IMR-90 (cell line): ENCODE measurements at regions not wholly inside any gene's neighbourhood (a gene's known extent, or its start where the extent isn't known, plus 50 kb on each side); places are given as distances from the start of the nearest gene placed in this dataset.

ENCODE experiments used
- ATAC-seq: fragments of 200-7000 bp; cut with Tn5 transposase; 2 replicates; pipeline ENCODE4 v1.9.1; 2020; ENCODE audit warnings: low read depth, mild to moderate bottlenecking, moderate library complexity
- BruUV-seq: library from RNA; stranded (reverse); fragments of 400-500 nt; replicated peaks from 2 replicates; lab custom pipeline; 2021; lab: Mats Ljungman, UMichigan
- CTCF ChIA-PET: fragments of 300-600 bp; formaldehyde crosslinking; extraction: SDS; loops from one replicate; lab custom pipeline; 2021; ENCODE audit warnings: antibody characterized with exemption; lab: Yijun Ruan, JAX
- POLR2A ChIA-PET: fragments of 300-600 bp; sonication (Branson Sonifier 250); formaldehyde crosslinking; loops from one replicate; lab custom pipeline; 2022; ENCODE audit warnings: antibody characterized with exemption; ENCODE audit not compliant: unreplicated experiment; lab: Charles Lee
- DNase-seq: peaks from one replicate; pipeline ENCODE4 v3.0.0; 2013
- H2AFZ ChIP-seq: replicated peaks from 2 replicates; pipeline ENCODE3; 2013; ENCODE audit warnings: low read length, mild to moderate bottlenecking; ENCODE audit not compliant: poor library complexity
- H2AK5ac ChIP-seq: 2 replicates; pipeline ENCODE4 v1.6.1; 2013; ENCODE audit warnings: low read depth, low read length, inconsistent platforms
- H2AK9ac ChIP-seq: replicated peaks from 2 replicates; pipeline ENCODE3; 2013; ENCODE audit warnings: mild to moderate bottlenecking, low read depth, low read length, moderate library complexity; ENCODE audit not compliant: poor library complexity
- H2BK120ac ChIP-seq: 2 replicates; pipeline ENCODE4 v1.6.1; 2013; ENCODE audit warnings: low read depth, low read length, inconsistent platforms
- H2BK15ac ChIP-seq: 3 replicates; pipeline ENCODE4 v1.6.1; 2013; ENCODE audit warnings: low read depth, low read length, inconsistent platforms
- H2BK20ac ChIP-seq: 2 replicates; pipeline ENCODE4 v1.6.1; 2013; ENCODE audit warnings: low read depth, mild to moderate bottlenecking, inconsistent platforms, low read length, moderate library complexity
- H2BK5ac ChIP-seq: 2 replicates; pipeline ENCODE4 v1.6.1; 2013; ENCODE audit warnings: mild to moderate bottlenecking, low read depth, low read length, inconsistent platforms; ENCODE audit not compliant: poor library complexity, severe bottlenecking
- H3K14ac ChIP-seq: replicated peaks from 2 replicates; pipeline ENCODE4 v1.6.1; 2013; ENCODE audit warnings: low read depth, low read length, inconsistent platforms
- H3K18ac ChIP-seq: 2 replicates; pipeline ENCODE4 v1.6.1; 2013; ENCODE audit warnings: low read depth, low read length, control low read depth
- H3K23ac ChIP-seq: 2 replicates; pipeline ENCODE4 v1.6.1; 2013; ENCODE audit warnings: low read depth, low read length, inconsistent platforms
- H3K27ac ChIP-seq: 2 replicates; pipeline ENCODE4 v1.5.1; 2013; ENCODE audit warnings: mild to moderate bottlenecking, control low read depth, low read length; ENCODE audit not compliant: insufficient read depth
- H3K27me3 ChIP-seq: 2 replicates; pipeline ENCODE4 v1.6.1; 2013; ENCODE audit warnings: low read length; ENCODE audit not compliant: control insufficient read depth, insufficient read depth
- H3K36me3 ChIP-seq: 2 replicates; pipeline ENCODE4 v1.6.1; 2013; ENCODE audit warnings: low read length, mixed read lengths; ENCODE audit not compliant: control insufficient read depth, insufficient read depth
- H3K4ac ChIP-seq: 2 replicates; pipeline ENCODE4 v1.6.1; 2013; ENCODE audit warnings: low read depth, low read length, inconsistent platforms
- H3K4me1 ChIP-seq: 2 replicates; pipeline ENCODE4 v1.6.1; 2013; ENCODE audit warnings: low read length, mixed read lengths; ENCODE audit not compliant: control insufficient read depth, insufficient read depth
- H3K4me2 ChIP-seq: 2 replicates; pipeline ENCODE4 v1.6.1; 2013; ENCODE audit warnings: low read depth, mild to moderate bottlenecking, control low read depth, low read length, moderate library complexity
- H3K4me3 ChIP-seq: 2 replicates; pipeline ENCODE4 v1.5.1; 2013; ENCODE audit warnings: low read depth, mild to moderate bottlenecking, control low read depth, low read length, moderate library complexity; ENCODE audit not compliant: insufficient read depth
- H3K56ac ChIP-seq: 2 replicates; pipeline ENCODE4 v1.6.1; 2013; ENCODE audit warnings: low read length, inconsistent platforms; ENCODE audit not compliant: insufficient read depth; ENCODE audit errors: extremely low read depth
- H3K79me1 ChIP-seq, 2 experiments: 2 replicates each; pipeline ENCODE4 v1.6.1; 2013; ENCODE audit warnings: low read length in 2 of 2, inconsistent platforms in 1 of 2, low read depth in 1 of 2
- H3K9ac ChIP-seq: 2 replicates; pipeline ENCODE4 v1.6.1; 2013; ENCODE audit warnings: low read depth, low read length, control low read depth
- H3K9me1 ChIP-seq: 2 replicates; pipeline ENCODE4 v1.6.1; 2013; ENCODE audit warnings: low read length, inconsistent platforms; ENCODE audit not compliant: insufficient read depth
- H3K9me3 ChIP-seq: 2 replicates; pipeline ENCODE4 v1.6.1; 2013; ENCODE audit warnings: low read length; ENCODE audit not compliant: control insufficient read depth, insufficient read depth
- H4K20me1 ChIP-seq: 2 replicates; pipeline ENCODE4 v1.6.1; 2013; ENCODE audit warnings: low read length, inconsistent platforms; ENCODE audit not compliant: insufficient read depth
- H4K5ac ChIP-seq: 2 replicates; pipeline ENCODE4 v1.6.1; 2013; ENCODE audit warnings: mild to moderate bottlenecking, low read depth, low read length, control low read depth
- H4K8ac ChIP-seq, 2 experiments: 2 replicates each; pipeline ENCODE4 v1.6.1; 2013; ENCODE audit warnings: low read depth in 2 of 2, low read length in 2 of 2, control low read depth in 1 of 2, inconsistent platforms in 1 of 2
- H4K91ac ChIP-seq: 2 replicates; pipeline ENCODE4 v1.6.1; 2013; ENCODE audit warnings: low read depth, low read length, inconsistent platforms; ENCODE audit not compliant: insufficient read depth
- RAD21 ChIP-seq: IDR thresholded peaks from 2 replicates; pipeline ENCODE4 v1.6.1; 2012; ENCODE audit warnings: low read length, improper control_type of control experiment
- WGBS, 2 experiments: methylation state at CpG; one replicate each; pipeline versions ENCODE4 v1.1.5 to v1.1.7; 2013; ENCODE audit warnings: missing lambda C conversion rate in 2 of 2; ENCODE audit not compliant: insufficient read length in 1 of 2; ENCODE audit errors: extremely low coverage in 2 of 2; 5-methylcytosine and 5-hydroxymethylcytosine counted together
- dilution Hi-C: fragments of 300-500 bp; cut with HindIII; formaldehyde crosslinking; loops from one replicate; pipeline ENCODE4 v1.14.3; 2018; ENCODE audit warnings: low sequenced_read_pairs; ENCODE audit not compliant: unreplicated experiment
- in situ Hi-C: fragments of 300-500 bp; cut with MboI; formaldehyde crosslinking; loops from 3 replicates; pipeline ENCODE4 v1.14.3; 2019; ENCODE audit warnings: low sequenced_read_pairs, inconsistent platforms, mixed read lengths
- intact Hi-C: fragments of 100-400 bp; cut with micrococcal nuclease; formaldehyde crosslinking; loops from 2 replicates; pipeline ENCODE4 v1.10.0; 2022

- WGBS, 2 experiments: 77% methylated on average over 5 of the region's 10 CpGs; no CpG with 5 or more reads in 1 of the 2 experiments
- Histone ChIP-seq H3K27me3 (no peaks in the 10 kb centered on the region), H3K18ac (no peak overlapping the region), H3K23ac (no peak overlapping the region), H3K9me3 (no peaks in the 10 kb centered on the region), H3K4ac (no peak overlapping the region), H2BK15ac (no peak overlapping the region), H2BK20ac (no peak overlapping the region), H3K27ac (no peak overlapping the region), H3K4me2 (no peak overlapping the region), H2AK5ac (no peak overlapping the region), H2BK5ac (no peak overlapping the region), H2BK120ac (no peak overlapping the region), H3K4me1 (peaks cover 2% of the 10 kb centered on the region; the same call in 1 of the 2 replicates), H2AFZ (peak overlapping the region; percentile 45), H3K9me1 (0 out of 2 replicates have a peak, but pooled peaks cover 2% of the 10 kb centered on the region), H3K79me1 (no peaks in the 10 kb centered on the region), H2AK9ac (no peak overlapping the region), H4K20me1 (no peaks in the 10 kb centered on the region), H3K4me3 (no peak overlapping the region), H3K14ac (no peak overlapping the region), H4K91ac (no peak overlapping the region), H4K8ac (no peak overlapping the region), H3K9ac (no peak overlapping the region), H3K36me3 (no peaks in the 10 kb centered on the region), H4K5ac (no peak overlapping the region), H3K56ac (no peak overlapping the region)
- dilution Hi-C loops: no loop called here
- intact Hi-C loops: no loop called here
- ChIA-PET CTCF (no interaction called here), POLR2A (no interaction called here)
- in situ Hi-C loops: no loop called here
- DNase-seq (no peak), ATAC-seq (no peak)
- no TSS peak for BruUV-seq
- TF ChIP-seq RAD21: no peak
Observed at GRCh38 chr12:107634530-107634929, 51.1 kb upstream of the PWP1 start.
